Right cardiac atrium (tissue), 5 donors: ENCODE measurements at regions not wholly inside any gene's neighbourhood (a gene's known extent, or its start where the extent isn't known, plus 50 kb on each side); places are given as distances from the start of the nearest gene placed in this dataset.
"Not testable (repeated sequence)": the region's sequence is repeated elsewhere in the genome, so short reads cannot be mapped to it uniquely, and the experiment has no call there.

ENCODE experiments used
- ATAC-seq, 2 donors: fragments of 200-7000 bp; cut with Tn5 transposase; one replicate each; pipeline versions ENCODE4 v1.8.0 to v1.9.1; 2020; ENCODE audit warnings: moderate library complexity in 2 of 2, mild to moderate bottlenecking in 1 of 2
- DNase-seq, 3 donors: peaks; one replicate each; pipeline ENCODE4 v3.0.0-alpha.2; 2020
- H3K27ac ChIP-seq: one replicate; pipeline ENCODE4 v1.5.1; 2013; ENCODE audit warnings: mild to moderate bottlenecking, low read length, control low read depth, moderate library complexity
- H3K27me3 ChIP-seq: one replicate; pipeline ENCODE4 v1.6.1; 2013; ENCODE audit not compliant: control insufficient read depth, insufficient read depth
- H3K4me1 ChIP-seq: one replicate; pipeline ENCODE4 v1.6.1; 2013; ENCODE audit warnings: low read length; ENCODE audit not compliant: control insufficient read depth, insufficient read depth
- H3K4me3 ChIP-seq: one replicate; pipeline ENCODE4 v1.5.1; 2013; ENCODE audit warnings: low read length, control low read depth
- H3K9me3 ChIP-seq: one replicate; pipeline ENCODE4 v1.6.1; 2013; ENCODE audit warnings: low read length; ENCODE audit not compliant: control insufficient read depth
- WGBS: extraction: QIAGEN DNeasy Blood & Tissue Kit; methylation state at CpG from one replicate; pipeline ENCODE4 v1.1.7; 2013; 5-methylcytosine and 5-hydroxymethylcytosine counted together
- intact Hi-C, 4 donors: fragments of 100-400 bp; cut with DNase I; formaldehyde crosslinking; loops; one replicate each; pipeline versions ENCODE4 v1.11.0 to v1.14.0; 2022 to 2023
- donor health status: healthy with polysubstance abuse.
- donor health status: DM: no; HTN: yes; CAD: no.
- donor health status: DM: no; HTN: no; CAD: no.
- donor health status: DM: no; HTN: yes; CAD: no; lungs with severe emphysema.
- donor health status: DM: yes; HTN: yes; CAD: no.

DNA sequence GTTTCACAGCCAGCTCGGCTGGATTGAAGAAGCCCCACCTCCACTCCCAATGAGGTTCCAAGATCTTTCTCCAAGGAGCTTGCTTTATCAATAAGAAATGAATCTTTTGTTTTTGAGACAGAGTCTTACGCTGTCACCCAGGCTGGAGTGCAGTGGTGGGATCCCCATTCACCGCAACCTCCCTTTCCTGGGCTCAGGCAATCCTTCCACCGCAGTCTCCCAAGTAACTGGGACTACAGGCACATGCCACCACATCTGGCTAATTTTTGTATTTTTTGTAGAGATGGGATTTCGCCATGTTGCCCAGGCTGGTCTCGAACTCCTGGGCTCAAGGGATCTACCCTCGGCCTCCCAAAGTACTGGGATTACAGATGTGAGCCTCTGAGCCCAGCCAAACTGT, 175.3 kb downstream of the OR4M2 start:
- ATAC-seq, DNase-seq, intact Hi-C loops, H3K4me1 ChIP-seq, H3K4me3 ChIP-seq, H3K27me3 ChIP-seq, H3K27ac ChIP-seq, H3K9me3 ChIP-seq: not testable (repeated sequence)
- WGBS, result 78% methylated on average over 7 of the region's 7 CpGs

DNA sequence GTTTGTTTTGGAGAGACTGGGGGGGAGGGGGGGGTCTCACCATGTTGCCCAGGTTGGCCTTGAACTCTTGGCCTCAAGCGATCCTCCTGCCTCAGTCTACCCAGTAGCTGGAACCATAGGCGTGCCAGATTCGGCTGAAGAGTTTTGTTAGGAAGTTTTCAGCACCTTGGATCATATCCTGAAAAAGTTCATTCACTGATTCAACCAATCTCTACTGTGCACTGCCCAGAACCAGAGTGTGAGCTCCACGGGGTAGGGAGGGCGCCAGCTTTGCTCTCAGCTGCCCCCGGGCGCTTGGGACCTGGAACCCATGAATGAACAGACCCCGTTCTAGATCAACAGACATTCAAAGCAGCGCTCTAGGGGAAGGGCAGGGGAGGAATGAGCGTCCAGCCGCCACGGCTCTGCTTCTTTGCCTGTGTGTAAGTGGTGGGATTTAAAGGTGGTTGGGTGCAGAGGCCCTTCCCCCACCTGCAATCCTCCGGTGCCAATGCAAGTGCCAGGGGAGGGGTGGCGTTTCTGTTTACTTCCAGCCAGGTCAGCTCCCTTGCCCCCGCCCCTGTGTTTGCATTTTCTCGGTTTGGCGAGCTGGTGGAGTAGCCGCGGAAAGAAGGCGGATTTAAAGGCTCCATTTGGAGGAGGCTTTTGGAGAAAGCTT, 176.2 kb downstream of the OR4M2 start:
- H3K27ac ChIP-seq, H3K4me1 ChIP-seq, H3K27me3 ChIP-seq, ATAC-seq, intact Hi-C loops, H3K9me3 ChIP-seq, H3K4me3 ChIP-seq, DNase-seq: not testable (repeated sequence)
- 74% methylated on average over 20 of the region's 20 CpGs for WGBS

DNA sequence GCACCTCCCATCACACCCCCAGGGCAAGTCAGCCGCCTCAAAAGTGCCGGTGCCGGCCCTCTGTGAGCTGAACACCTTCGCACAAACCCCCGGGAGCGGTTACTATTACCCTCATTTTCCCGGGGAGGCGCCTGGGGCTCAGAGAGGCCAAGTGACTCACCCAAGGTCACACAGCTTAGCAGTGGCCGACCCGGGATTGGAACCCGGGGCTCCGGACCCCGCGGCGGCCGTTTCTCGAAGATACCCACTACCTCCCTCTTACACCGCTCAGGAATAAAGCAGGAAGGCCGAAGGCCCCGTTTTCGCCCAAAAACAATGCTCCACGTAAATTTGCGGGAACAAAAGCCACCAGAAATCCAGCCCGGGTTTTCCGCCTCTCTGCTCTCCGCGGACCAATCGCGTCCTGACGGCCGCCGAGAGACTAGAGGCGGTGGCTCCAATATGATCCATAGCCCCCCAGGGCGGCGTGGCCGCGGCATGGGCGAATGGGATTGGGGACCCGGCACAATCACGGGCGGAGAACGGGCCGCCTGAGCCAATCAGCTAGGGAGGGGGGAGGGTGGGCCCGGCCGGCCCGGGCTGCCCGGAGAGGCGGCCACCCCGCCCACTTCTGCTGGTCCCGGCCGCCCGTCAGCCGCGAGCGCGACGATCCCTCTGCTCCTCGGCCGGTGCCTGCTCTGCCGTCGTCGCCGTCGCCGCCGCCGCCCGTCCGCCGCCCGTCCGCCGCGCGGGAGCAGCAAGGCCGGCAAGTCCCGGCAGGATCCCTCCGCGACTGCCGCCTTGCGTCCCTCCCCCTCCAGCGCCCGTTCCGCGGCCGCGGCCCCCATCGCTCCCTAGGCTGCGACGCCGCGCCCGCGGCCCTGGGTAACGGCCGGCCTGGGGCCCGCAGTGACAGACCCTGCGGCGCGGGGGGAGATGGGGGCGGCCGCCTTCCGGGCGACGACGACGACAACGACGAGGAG, 177.0 kb downstream of the OR4M2 start:
- H3K27me3 ChIP-seq, result no peaks in the 10 kb centered on the region
- 64% methylated on average over 109 of the region's 109 CpGs for WGBS
- intact Hi-C loops, result no loop called here
- ATAC-seq (no peak), DNase-seq (peak in 1 of 3 donors; percentile 86)
- no peaks in the 10 kb centered on the region for H3K4me1 ChIP-seq
- no peak overlapping the region for H3K4me3 ChIP-seq
- no peak overlapping the region for H3K27ac ChIP-seq
- H3K9me3 ChIP-seq, result no peaks in the 10 kb centered on the region

DNA sequence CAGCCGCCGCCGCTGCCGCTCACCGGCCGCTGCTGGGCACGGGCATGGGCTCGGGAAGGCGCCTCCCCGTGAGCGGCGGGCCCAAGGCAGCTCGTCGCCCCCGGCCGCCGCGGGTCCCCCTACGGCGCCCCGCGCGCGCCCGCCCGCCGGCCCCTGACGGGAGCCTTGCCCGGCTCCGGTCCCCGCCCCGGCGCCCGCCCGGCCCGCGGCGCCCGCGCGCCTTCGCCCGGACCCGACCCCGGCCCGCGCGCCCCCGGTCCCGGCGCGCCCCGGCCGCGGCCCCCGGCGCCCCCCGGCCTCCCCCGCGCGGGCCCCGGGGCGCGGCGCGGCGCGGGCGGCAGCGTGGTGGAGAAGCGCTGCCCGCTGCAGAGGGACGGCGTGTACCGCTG, 177.7 kb downstream of the OR4M2 start:
- 59% methylated on average over 75 of the region's 75 CpGs for WGBS
- Histone ChIP-seq H3K9me3 (no peaks in the 10 kb centered on the region), H3K4me1 (no peaks in the 10 kb centered on the region), H3K27ac (no peak overlapping the region), H3K27me3 (no peaks in the 10 kb centered on the region), H3K4me3 (no peak overlapping the region)
- ATAC-seq (no peak), DNase-seq (no peak)
- intact Hi-C loops, result no loop called here

DNA sequence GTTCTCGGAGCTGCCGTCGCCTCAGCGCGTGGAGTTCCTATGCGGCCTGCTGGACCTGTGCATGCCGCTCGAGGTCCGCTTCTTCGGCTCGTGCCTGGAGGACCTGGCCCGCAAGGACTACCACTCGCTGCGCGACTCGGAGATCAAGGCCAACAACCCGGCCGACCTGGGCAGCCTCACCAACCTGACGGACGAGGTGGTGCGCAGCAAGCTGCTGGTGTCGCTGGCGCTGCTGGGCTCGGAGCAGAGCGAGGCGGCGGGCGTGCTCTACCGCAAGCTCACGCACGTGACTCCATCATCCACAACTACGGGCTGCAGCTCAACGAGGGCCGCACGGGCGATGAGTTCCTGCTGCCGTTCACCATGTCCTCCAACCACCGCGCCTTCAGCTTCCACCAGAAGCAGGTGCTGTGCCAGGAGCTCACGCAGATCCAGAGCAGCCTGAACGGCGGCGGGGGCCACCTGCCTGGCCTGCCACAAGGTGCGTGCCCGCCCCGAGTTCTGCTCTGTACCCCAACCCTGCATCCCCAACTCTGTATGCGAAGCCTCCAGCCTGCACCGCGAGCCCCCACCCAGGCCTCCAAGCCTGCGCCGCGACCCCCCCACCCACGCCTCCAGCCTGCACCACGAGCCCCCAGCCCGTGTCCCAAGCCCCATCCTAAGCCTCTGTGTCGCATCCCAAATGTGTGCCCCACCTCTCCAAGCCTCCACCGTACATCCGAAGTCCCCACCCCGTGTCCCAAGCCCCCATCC, 178.2 kb downstream of the OR4M2 start:
- no peaks in the 10 kb centered on the region for H3K27me3 ChIP-seq
- ATAC-seq, result no peak
- intact Hi-C loops, result no loop called here
- no peak for DNase-seq
- H3K4me3 ChIP-seq, result no peak overlapping the region
- H3K9me3 ChIP-seq, result no peaks in the 10 kb centered on the region
- H3K27ac ChIP-seq, result no peak overlapping the region
- 74% methylated on average over 59 of the region's 59 CpGs for WGBS
- no peaks in the 10 kb centered on the region for H3K4me1 ChIP-seq

DNA sequence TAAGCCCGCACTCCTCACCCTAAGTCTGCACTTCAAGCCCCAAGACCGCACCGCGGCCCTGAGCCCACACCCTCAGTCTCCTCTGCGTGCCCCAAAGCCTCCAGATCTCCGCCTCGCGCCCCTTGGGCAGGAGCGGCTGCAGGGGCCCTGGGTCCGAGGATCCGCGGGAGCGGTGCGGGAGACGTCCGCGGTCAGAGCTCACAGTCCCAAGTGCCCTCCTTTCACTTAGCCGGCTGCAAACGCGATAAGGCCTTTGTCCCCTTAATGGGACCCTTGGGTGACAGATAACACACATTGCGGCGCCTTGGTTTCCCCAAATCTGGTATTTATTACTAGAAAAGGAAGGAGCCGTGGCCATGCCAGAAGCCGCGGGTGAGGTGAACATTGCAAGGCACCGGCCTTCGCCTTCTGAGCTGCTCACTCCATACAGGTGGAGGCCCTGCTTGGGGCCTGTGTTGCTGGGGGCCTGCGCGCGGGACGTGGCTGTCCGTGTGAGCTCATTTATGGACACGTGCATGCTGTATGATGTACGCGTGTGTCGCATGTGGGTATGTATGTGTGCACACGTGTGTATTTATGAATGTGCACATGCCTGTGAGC, 178.9 kb downstream of the OR4M2 start:
- H3K27me3 ChIP-seq, H3K9me3 ChIP-seq, H3K27ac ChIP-seq, H3K4me1 ChIP-seq, ATAC-seq, intact Hi-C loops, H3K4me3 ChIP-seq, DNase-seq: not testable (repeated sequence)
- 79% methylated on average over 37 of the region's 37 CpGs for WGBS

DNA sequence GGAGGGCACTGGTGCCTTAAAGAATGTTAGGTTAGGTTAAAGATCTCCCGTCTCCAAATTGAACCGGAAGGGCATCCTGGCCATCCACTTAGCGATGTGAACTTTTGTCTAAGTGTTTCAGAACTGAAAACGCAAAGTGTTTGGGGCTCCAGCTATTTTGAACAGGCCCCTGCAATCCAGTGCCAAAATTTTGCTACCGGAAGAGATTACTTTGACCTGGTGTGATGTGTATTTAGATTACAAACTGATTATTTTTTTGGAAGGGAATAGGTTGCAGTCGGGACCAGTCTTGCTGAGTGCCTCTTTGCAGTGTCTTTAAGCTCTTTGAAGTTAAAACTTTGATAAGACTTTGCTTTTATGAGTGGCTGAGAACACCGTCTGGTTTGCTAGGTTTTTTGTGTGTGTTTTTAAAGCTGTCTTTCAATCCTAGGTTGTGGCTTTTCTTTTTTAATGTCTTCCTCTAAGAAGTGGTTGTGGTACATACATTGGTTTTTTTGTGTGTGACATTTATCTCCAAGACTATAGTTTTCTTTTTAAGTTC, 179.6 kb downstream of the OR4M2 start:
- Histone ChIP-seq H3K4me3 (no peak overlapping the region), H3K9me3 (no peaks in the 10 kb centered on the region), H3K4me1 (no peaks in the 10 kb centered on the region), H3K27me3 (no peaks in the 10 kb centered on the region), H3K27ac (no peak overlapping the region)
- intact Hi-C loops, result no loop called here
- ATAC-seq (no peak), DNase-seq (no peak)
- 74% methylated on average over 7 of the region's 7 CpGs for WGBS

DNA sequence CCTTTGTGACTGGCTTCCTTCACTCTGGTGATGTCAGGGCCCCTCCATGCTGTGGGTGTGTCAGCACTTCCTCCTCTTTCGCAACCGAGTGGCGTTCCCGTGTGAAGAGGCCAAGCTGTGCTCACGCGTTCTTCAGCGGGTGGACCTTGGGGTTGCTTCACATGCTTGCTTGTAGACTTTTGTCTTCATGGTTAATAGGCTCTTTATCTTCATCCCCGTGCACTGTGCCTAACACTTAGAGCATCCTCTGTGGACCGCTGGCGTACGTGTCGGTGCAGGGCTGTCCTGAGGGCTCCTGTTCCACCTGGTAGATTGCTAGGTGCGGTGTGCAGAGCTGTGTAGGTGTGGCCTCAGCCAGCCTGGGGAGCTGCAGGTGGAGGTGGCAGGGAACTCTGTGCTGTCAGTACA, 182.3 kb downstream of the OR4M2 start:
- Histone ChIP-seq H3K27me3 (no peaks in the 10 kb centered on the region), H3K4me3 (no peak overlapping the region), H3K27ac (no peak overlapping the region), H3K9me3 (no peaks in the 10 kb centered on the region), H3K4me1 (no peaks in the 10 kb centered on the region)
- DNase-seq (peak; percentile 46 to 77 (median 75)), ATAC-seq (peak; percentile 24 to 27)
- intact Hi-C loops, result no loop called here
- 80% methylated on average over 13 of the region's 13 CpGs for WGBS

DNA sequence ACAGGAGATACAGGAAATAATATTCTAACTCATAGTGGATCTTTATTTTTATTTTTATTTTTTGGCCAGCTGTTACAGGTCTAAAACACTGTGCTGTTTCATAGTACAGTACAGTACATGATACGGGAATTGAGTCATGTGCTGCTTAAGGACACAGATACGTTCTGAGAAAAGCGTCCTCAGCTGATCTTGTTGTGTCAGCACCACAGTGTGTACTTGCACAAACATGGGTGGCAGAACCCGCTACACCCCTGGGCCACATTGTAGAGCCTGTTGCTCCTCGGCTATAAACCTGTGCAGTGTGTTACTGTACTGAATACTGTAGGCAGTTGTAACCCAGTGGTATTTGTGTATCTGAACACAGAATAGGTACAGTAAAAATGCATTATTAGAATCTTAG, 183.4 kb downstream of the OR4M2 start:
- intact Hi-C loops, result no loop called here
- Histone ChIP-seq H3K27ac (no peak overlapping the region), H3K9me3 (no peaks in the 10 kb centered on the region), H3K27me3 (no peaks in the 10 kb centered on the region), H3K4me1 (no peaks in the 10 kb centered on the region), H3K4me3 (no peak overlapping the region)
- DNase-seq (no peak), ATAC-seq (peak; percentile 65 to 69)
- 59% methylated on average over 5 of the region's 5 CpGs for WGBS

DNA sequence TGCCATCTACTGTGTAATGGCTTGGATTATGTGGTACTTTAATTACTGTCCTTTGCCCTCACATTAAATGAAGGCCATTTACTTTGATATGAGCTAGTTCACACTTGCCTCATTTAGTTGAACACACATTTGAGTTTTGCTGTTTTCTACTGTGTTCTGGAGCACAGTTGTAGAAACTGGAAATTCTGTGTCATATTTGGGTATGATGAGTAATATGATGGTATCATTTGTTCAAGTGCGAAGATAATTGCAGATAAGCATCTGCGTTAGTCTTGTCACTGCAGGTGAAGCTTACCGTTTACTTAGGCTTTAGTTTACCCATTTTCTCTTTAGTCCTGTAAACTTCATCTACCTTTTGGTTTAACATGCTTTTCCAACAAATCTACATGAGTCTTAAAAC, 183.9 kb downstream of the OR4M2 start:
- H3K27ac ChIP-seq, H3K4me3 ChIP-seq, intact Hi-C loops, ATAC-seq, H3K4me1 ChIP-seq, H3K27me3 ChIP-seq, DNase-seq, H3K9me3 ChIP-seq: not testable (repeated sequence)
- WGBS, result 86% methylated on average over 3 of the region's 3 CpGs
